IMR-90 (cell line): ENCODE measurements at regions not wholly inside any gene's neighbourhood (a gene's known extent, or its start where the extent isn't known, plus 50 kb on each side); places are given as distances from the start of the nearest gene placed in this dataset.

Experiments
- ATAC-seq: fragments of 200-7000 bp; cut with Tn5 transposase; 2 replicates; pipeline ENCODE4 v1.9.1; 2020; ENCODE audit warnings: low read depth, mild to moderate bottlenecking, moderate library complexity
- BruUV-seq: library from RNA; stranded (reverse); fragments of 400-500 nt; replicated peaks from 2 replicates; lab custom pipeline; 2021; lab: Mats Ljungman, UMichigan
- CTCF ChIA-PET: fragments of 300-600 bp; formaldehyde crosslinking; extraction: SDS; loops from one replicate; lab custom pipeline; 2021; ENCODE audit warnings: antibody characterized with exemption; lab: Yijun Ruan, JAX
- POLR2A ChIA-PET: fragments of 300-600 bp; sonication (Branson Sonifier 250); formaldehyde crosslinking; loops from one replicate; lab custom pipeline; 2022; ENCODE audit warnings: antibody characterized with exemption; ENCODE audit not compliant: unreplicated experiment; lab: Charles Lee
- DNase-seq: peaks from one replicate; pipeline ENCODE4 v3.0.0; 2013
- H2AFZ ChIP-seq: replicated peaks from 2 replicates; pipeline ENCODE3; 2013; ENCODE audit warnings: low read length, mild to moderate bottlenecking; ENCODE audit not compliant: poor library complexity
- H2AK5ac ChIP-seq: 2 replicates; pipeline ENCODE4 v1.6.1; 2013; ENCODE audit warnings: low read depth, low read length, inconsistent platforms
- H2AK9ac ChIP-seq: replicated peaks from 2 replicates; pipeline ENCODE3; 2013; ENCODE audit warnings: mild to moderate bottlenecking, low read depth, low read length, moderate library complexity; ENCODE audit not compliant: poor library complexity
- H2BK120ac ChIP-seq: 2 replicates; pipeline ENCODE4 v1.6.1; 2013; ENCODE audit warnings: low read depth, low read length, inconsistent platforms
- H2BK15ac ChIP-seq: 3 replicates; pipeline ENCODE4 v1.6.1; 2013; ENCODE audit warnings: low read depth, low read length, inconsistent platforms
- H2BK20ac ChIP-seq: 2 replicates; pipeline ENCODE4 v1.6.1; 2013; ENCODE audit warnings: low read depth, mild to moderate bottlenecking, inconsistent platforms, low read length, moderate library complexity
- H2BK5ac ChIP-seq: 2 replicates; pipeline ENCODE4 v1.6.1; 2013; ENCODE audit warnings: mild to moderate bottlenecking, low read depth, low read length, inconsistent platforms; ENCODE audit not compliant: poor library complexity, severe bottlenecking
- H3K14ac ChIP-seq: replicated peaks from 2 replicates; pipeline ENCODE4 v1.6.1; 2013; ENCODE audit warnings: low read depth, low read length, inconsistent platforms
- H3K18ac ChIP-seq: 2 replicates; pipeline ENCODE4 v1.6.1; 2013; ENCODE audit warnings: low read depth, low read length, control low read depth
- H3K23ac ChIP-seq: 2 replicates; pipeline ENCODE4 v1.6.1; 2013; ENCODE audit warnings: low read depth, low read length, inconsistent platforms
- H3K27ac ChIP-seq: 2 replicates; pipeline ENCODE4 v1.5.1; 2013; ENCODE audit warnings: mild to moderate bottlenecking, control low read depth, low read length; ENCODE audit not compliant: insufficient read depth
- H3K27me3 ChIP-seq: 2 replicates; pipeline ENCODE4 v1.6.1; 2013; ENCODE audit warnings: low read length; ENCODE audit not compliant: control insufficient read depth, insufficient read depth
- H3K36me3 ChIP-seq: 2 replicates; pipeline ENCODE4 v1.6.1; 2013; ENCODE audit warnings: low read length, mixed read lengths; ENCODE audit not compliant: control insufficient read depth, insufficient read depth
- H3K4ac ChIP-seq: 2 replicates; pipeline ENCODE4 v1.6.1; 2013; ENCODE audit warnings: low read depth, low read length, inconsistent platforms
- H3K4me1 ChIP-seq: 2 replicates; pipeline ENCODE4 v1.6.1; 2013; ENCODE audit warnings: low read length, mixed read lengths; ENCODE audit not compliant: control insufficient read depth, insufficient read depth
- H3K4me2 ChIP-seq: 2 replicates; pipeline ENCODE4 v1.6.1; 2013; ENCODE audit warnings: low read depth, mild to moderate bottlenecking, control low read depth, low read length, moderate library complexity
- H3K4me3 ChIP-seq: 2 replicates; pipeline ENCODE4 v1.5.1; 2013; ENCODE audit warnings: low read depth, mild to moderate bottlenecking, control low read depth, low read length, moderate library complexity; ENCODE audit not compliant: insufficient read depth
- H3K56ac ChIP-seq: 2 replicates; pipeline ENCODE4 v1.6.1; 2013; ENCODE audit warnings: low read length, inconsistent platforms; ENCODE audit not compliant: insufficient read depth; ENCODE audit errors: extremely low read depth
- H3K79me1 ChIP-seq, 2 experiments: 2 replicates each; pipeline ENCODE4 v1.6.1; 2013; ENCODE audit warnings: low read length in 2 of 2, inconsistent platforms in 1 of 2, low read depth in 1 of 2
- H3K9ac ChIP-seq: 2 replicates; pipeline ENCODE4 v1.6.1; 2013; ENCODE audit warnings: low read depth, low read length, control low read depth
- H3K9me1 ChIP-seq: 2 replicates; pipeline ENCODE4 v1.6.1; 2013; ENCODE audit warnings: low read length, inconsistent platforms; ENCODE audit not compliant: insufficient read depth
- H3K9me3 ChIP-seq: 2 replicates; pipeline ENCODE4 v1.6.1; 2013; ENCODE audit warnings: low read length; ENCODE audit not compliant: control insufficient read depth, insufficient read depth
- H4K20me1 ChIP-seq: 2 replicates; pipeline ENCODE4 v1.6.1; 2013; ENCODE audit warnings: low read length, inconsistent platforms; ENCODE audit not compliant: insufficient read depth
- H4K5ac ChIP-seq: 2 replicates; pipeline ENCODE4 v1.6.1; 2013; ENCODE audit warnings: mild to moderate bottlenecking, low read depth, low read length, control low read depth
- H4K8ac ChIP-seq, 2 experiments: 2 replicates each; pipeline ENCODE4 v1.6.1; 2013; ENCODE audit warnings: low read depth in 2 of 2, low read length in 2 of 2, control low read depth in 1 of 2, inconsistent platforms in 1 of 2
- H4K91ac ChIP-seq: 2 replicates; pipeline ENCODE4 v1.6.1; 2013; ENCODE audit warnings: low read depth, low read length, inconsistent platforms; ENCODE audit not compliant: insufficient read depth
- CEBPB ChIP-seq: IDR thresholded peaks from 2 replicates; pipeline ENCODE4 v1.6.1; 2012; ENCODE audit warnings: low read depth, low read length, improper control_type of control experiment
- CHD1 ChIP-seq: IDR thresholded peaks from 2 replicates; pipeline ENCODE4 v1.6.1; 2012; ENCODE audit warnings: low read depth, low read length, improper control_type of control experiment
- ELK1 ChIP-seq: fragments of 150-350 bp; IDR thresholded peaks from 2 replicates; pipeline ENCODE4 v1.6.1; 2016; ENCODE audit warnings: low read depth, mild to moderate bottlenecking, low read length, moderate library complexity, borderline replicate concordance
- MAFK ChIP-seq: IDR thresholded peaks from 2 replicates; pipeline ENCODE4 v1.6.1; 2012; ENCODE audit warnings: low read depth, low read length, improper control_type of control experiment
- MAZ ChIP-seq: IDR thresholded peaks from 2 replicates; pipeline ENCODE4 v1.6.1; 2012; ENCODE audit warnings: low read depth, mild to moderate bottlenecking, low read length, improper control_type of control experiment, moderate library complexity, borderline replicate concordance
- RFX5 ChIP-seq: IDR thresholded peaks from 2 replicates; pipeline ENCODE4 v1.8.0; 2012; ENCODE audit warnings: low read depth, mild to moderate bottlenecking, low read length, moderate library complexity
- WGBS, 2 experiments: methylation state at CpG; one replicate each; pipeline versions ENCODE4 v1.1.5 to v1.1.7; 2013; ENCODE audit warnings: missing lambda C conversion rate in 2 of 2; ENCODE audit not compliant: insufficient read length in 1 of 2; ENCODE audit errors: extremely low coverage in 2 of 2; 5-methylcytosine and 5-hydroxymethylcytosine counted together
- dilution Hi-C: fragments of 300-500 bp; cut with HindIII; formaldehyde crosslinking; loops from one replicate; pipeline ENCODE4 v1.14.3; 2018; ENCODE audit warnings: low sequenced_read_pairs; ENCODE audit not compliant: unreplicated experiment
- in situ Hi-C: fragments of 300-500 bp; cut with MboI; formaldehyde crosslinking; loops from 3 replicates; pipeline ENCODE4 v1.14.3; 2019; ENCODE audit warnings: low sequenced_read_pairs, inconsistent platforms, mixed read lengths
- intact Hi-C: fragments of 100-400 bp; cut with micrococcal nuclease; formaldehyde crosslinking; loops from 2 replicates; pipeline ENCODE4 v1.10.0; 2022
- TF ChIP-seq, protein P1 (sequence below): conservative IDR thresholded peaks from 2 replicates; pipeline ENCODE4 v1.5.1; 2012; ENCODE audit warnings: mild to moderate bottlenecking, low read depth, low read length, improper control_type of control experiment

DNA sequence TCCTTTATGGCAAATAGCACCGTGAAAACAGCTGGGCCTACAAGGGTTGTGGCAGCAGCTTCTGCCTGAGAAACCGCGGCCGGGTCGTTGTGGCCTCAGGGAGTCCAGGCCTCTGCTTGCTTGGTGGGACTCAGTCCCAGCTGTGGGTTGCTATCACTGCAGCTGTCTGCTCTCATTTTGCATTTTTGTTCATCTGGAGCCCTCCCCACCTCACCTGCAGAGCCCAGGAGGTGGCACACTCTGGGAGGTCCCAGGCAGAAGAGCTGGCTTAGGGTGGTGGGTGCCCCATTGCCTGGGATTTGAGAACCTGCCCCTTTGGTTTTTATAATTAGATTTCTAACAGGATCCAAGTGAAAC lies 138.4 kb downstream of the GADD45G start:
- H2BK20ac ChIP-seq: no peak overlapping the region
- no peak overlapping the region for H3K4me3 ChIP-seq
- H3K4me2 ChIP-seq: no peak overlapping the region
- H3K4ac ChIP-seq: no peak overlapping the region
- no peak overlapping the region for H3K9ac ChIP-seq
- no peaks in the 10 kb centered on the region for H3K27me3 ChIP-seq
- no TSS peak for BruUV-seq
- H2BK120ac ChIP-seq: no peak overlapping the region
- peaks cover 2% of the 10 kb centered on the region; the same call in 1 of the 2 replicates for H3K9me3 ChIP-seq
- ChIA-PET POLR2A (no interaction called here), CTCF (no interaction called here)
- H2BK15ac ChIP-seq: no peak overlapping the region
- H3K18ac ChIP-seq: no peak overlapping the region
- no peaks in the 10 kb centered on the region for H3K4me1 ChIP-seq
- 77% methylated on average over 5 of the region's 5 CpGs; no CpG with 5 or more reads in 1 of the 2 experiments for WGBS, 2 experiments
- H3K14ac ChIP-seq: no peak overlapping the region
- no peaks in the 10 kb centered on the region for H4K20me1 ChIP-seq
- H4K91ac ChIP-seq: no peak overlapping the region
- TF ChIP-seq MAZ (no peak), CEBPB (no peak), RFX5 (no peak), CHD1 (no peak), MAFK (no peak), ELK1 (no peak)
- TF ChIP-seq, protein P1, sequence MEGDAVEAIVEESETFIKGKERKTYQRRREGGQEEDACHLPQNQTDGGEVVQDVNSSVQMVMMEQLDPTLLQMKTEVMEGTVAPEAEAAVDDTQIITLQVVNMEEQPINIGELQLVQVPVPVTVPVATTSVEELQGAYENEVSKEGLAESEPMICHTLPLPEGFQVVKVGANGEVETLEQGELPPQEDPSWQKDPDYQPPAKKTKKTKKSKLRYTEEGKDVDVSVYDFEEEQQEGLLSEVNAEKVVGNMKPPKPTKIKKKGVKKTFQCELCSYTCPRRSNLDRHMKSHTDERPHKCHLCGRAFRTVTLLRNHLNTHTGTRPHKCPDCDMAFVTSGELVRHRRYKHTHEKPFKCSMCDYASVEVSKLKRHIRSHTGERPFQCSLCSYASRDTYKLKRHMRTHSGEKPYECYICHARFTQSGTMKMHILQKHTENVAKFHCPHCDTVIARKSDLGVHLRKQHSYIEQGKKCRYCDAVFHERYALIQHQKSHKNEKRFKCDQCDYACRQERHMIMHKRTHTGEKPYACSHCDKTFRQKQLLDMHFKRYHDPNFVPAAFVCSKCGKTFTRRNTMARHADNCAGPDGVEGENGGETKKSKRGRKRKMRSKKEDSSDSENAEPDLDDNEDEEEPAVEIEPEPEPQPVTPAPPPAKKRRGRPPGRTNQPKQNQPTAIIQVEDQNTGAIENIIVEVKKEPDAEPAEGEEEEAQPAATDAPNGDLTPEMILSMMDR: no peak
- no peak overlapping the region for H2BK5ac ChIP-seq
- no peak overlapping the region for H4K5ac ChIP-seq
- in situ Hi-C loops: no loop called here
- H2AK9ac ChIP-seq: no peak overlapping the region
- H2AFZ ChIP-seq: no peak overlapping the region
- H4K8ac ChIP-seq: no peak overlapping the region
- H2AK5ac ChIP-seq: no peak overlapping the region
- H3K9me1 ChIP-seq: no peaks in the 10 kb centered on the region
- H3K27ac ChIP-seq: no peak overlapping the region
- ATAC-seq (no peak), DNase-seq (no peak)
- H3K79me1 ChIP-seq: no peaks in the 10 kb centered on the region
- dilution Hi-C loops: no loop called here
- intact Hi-C loops: no loop called here
- H3K56ac ChIP-seq: no peak overlapping the region
- no peaks in the 10 kb centered on the region for H3K36me3 ChIP-seq
- no peak overlapping the region for H3K23ac ChIP-seq
